H1 (cell line): ENCODE measurements at regions not wholly inside any gene's neighbourhood (a gene's known extent, or its start where the extent isn't known, plus 50 kb on each side); places are given as distances from the start of the nearest gene placed in this dataset.

Experiments used
- CTCF ChIA-PET: fragments of 300-600 bp; sonication (Branson Sonifier 250); formaldehyde crosslinking; loops from one replicate; lab custom pipeline; 2021; ENCODE audit not compliant: partially characterized antibody; lab: Charles Lee
- POLR2A ChIA-PET: fragments of 300-600 bp; sonication (Branson Sonifier 250); formaldehyde crosslinking; loops from one replicate; lab custom pipeline; 2021; ENCODE audit warnings: inconsistent platforms; ENCODE audit not compliant: partially characterized antibody; lab: Charles Lee
- DNase-seq, 2 experiments: peaks; one replicate each; pipeline versions ENCODE4 v3.0.0 to v3.0.0-alpha.2; 2010 to 2022; ENCODE audit warnings: low spot score in 2 of 2, low read depth in 1 of 2, mixed read lengths in 1 of 2
- FAIRE-seq: peaks from 2 replicates; lab custom pipeline; 2011; peaks lifted over from hg19 to GRCh38; lab: Jason Lieb, UNC
- H2AFZ ChIP-seq: 2 replicates; pipeline ENCODE4 v1.8.1; 2012; ENCODE audit warnings: low read length, inconsistent platforms
- H2AK5ac ChIP-seq: 2 replicates; pipeline ENCODE4 v1.6.1; 2013; ENCODE audit warnings: low read depth, low read length
- H2BK120ac ChIP-seq: replicated peaks from 2 replicates; pipeline ENCODE3; 2013; ENCODE audit warnings: low read depth, low read length, inconsistent platforms
- H2BK12ac ChIP-seq: 2 replicates; pipeline ENCODE4 v1.6.1; 2013; ENCODE audit warnings: low read depth, low read length
- H2BK15ac ChIP-seq: 2 replicates; pipeline ENCODE4 v1.6.1; 2013; ENCODE audit warnings: low read length
- H2BK20ac ChIP-seq: 2 replicates; pipeline ENCODE4 v1.6.1; 2013; ENCODE audit warnings: low read length
- H2BK5ac ChIP-seq: 2 replicates; pipeline ENCODE4 v1.6.1; 2013; ENCODE audit warnings: low read depth, low read length
- H3K14ac ChIP-seq: 2 replicates; pipeline ENCODE4 v1.6.1; 2013; ENCODE audit warnings: inconsistent platforms; ENCODE audit not compliant: insufficient read length
- H3K18ac ChIP-seq: 2 replicates; pipeline ENCODE4 v1.6.1; 2013; ENCODE audit warnings: low read length; ENCODE audit errors: extremely low read depth
- H3K23ac ChIP-seq: 2 replicates; pipeline ENCODE4 v1.6.1; 2013; ENCODE audit warnings: inconsistent platforms; ENCODE audit not compliant: insufficient read length
- H3K23me2 ChIP-seq: 2 replicates; pipeline ENCODE4 v1.6.1; 2013; ENCODE audit warnings: low read depth, low read length
- H3K27ac ChIP-seq: 2 replicates; pipeline ENCODE4 v1.6.1; 2011; ENCODE audit warnings: low read depth, low read length, inconsistent platforms
- H3K27me3 ChIP-seq, 4 experiments: replicated peaks in 1 of 4; 1 replicate in 1 of 4; 2 replicates in 3 of 4; pipeline versions ENCODE4 v1.6.1 to v1.8.1; 2011 to 2013; ENCODE audit warnings: low read length in 3 of 4, mild to moderate bottlenecking in 3 of 4, inconsistent platforms in 2 of 4, mixed read lengths in 2 of 4, moderate library complexity in 1 of 4; ENCODE audit not compliant: control insufficient read depth in 3 of 4, insufficient read depth in 3 of 4; ENCODE audit errors: extremely low read depth in 1 of 4
- H3K36me3 ChIP-seq, 4 experiments: 2 replicates each; pipeline versions ENCODE4 v1.6.1 to v1.8.1; 2011 to 2013; ENCODE audit warnings: mild to moderate bottlenecking in 4 of 4, low read length in 3 of 4, moderate library complexity in 2 of 4, control low read depth in 1 of 4, inconsistent platforms in 1 of 4; ENCODE audit not compliant: insufficient read depth in 4 of 4, control insufficient read depth in 2 of 4
- H3K4ac ChIP-seq: replicated peaks from 2 replicates; pipeline ENCODE3; 2013; ENCODE audit warnings: low read length, low read depth, mixed read lengths, inconsistent platforms; ENCODE audit not compliant: insufficient read length
- H3K4me1 ChIP-seq, 4 experiments: replicated peaks in 1 of 4; 1 replicate in 1 of 4; 2 replicates in 3 of 4; pipeline versions ENCODE4 v1.6.1 to v1.8.1; 2011 to 2013; ENCODE audit warnings: low read length in 3 of 4, inconsistent platforms in 2 of 4, mixed read lengths in 1 of 4; ENCODE audit not compliant: insufficient read depth in 4 of 4, control insufficient read depth in 3 of 4
- H3K4me2 ChIP-seq, 2 experiments: 2 replicates each; pipeline versions ENCODE4 v1.6.1 to v1.8.1; 2011 to 2013; ENCODE audit warnings: low read depth in 2 of 2, low read length in 2 of 2, control low read depth in 1 of 2, inconsistent platforms in 1 of 2, mild to moderate bottlenecking in 1 of 2; ENCODE audit not compliant: insufficient read depth in 1 of 2
- H3K4me3 ChIP-seq, 4 experiments: fragments of 200-600, 300-600 bp in 1 of 4; sonication (generic), shearing (Covaris generic), sonication (Bioruptor Twin) in 1 of 4; 2 replicates each; pipeline versions ENCODE4 v1.5.1 to v1.8.1; 2011 to 2016; ENCODE audit warnings: low read length in 4 of 4, low read depth in 3 of 4, control low read depth in 2 of 4, inconsistent platforms in 2 of 4, mild to moderate bottlenecking in 2 of 4, mixed read lengths in 1 of 4, moderate library complexity in 1 of 4; ENCODE audit not compliant: insufficient read depth in 2 of 4; ENCODE audit errors: extremely low read depth in 1 of 4
- H3K56ac ChIP-seq: replicated peaks from 2 replicates; pipeline ENCODE3; 2013; ENCODE audit warnings: low read depth, mild to moderate bottlenecking, mixed read lengths, low read length, inconsistent platforms; ENCODE audit not compliant: insufficient read length
- H3K79me1 ChIP-seq: 2 replicates; pipeline ENCODE4 v1.6.1; 2013; ENCODE audit warnings: low read depth, low read length, control low read depth
- H3K79me2 ChIP-seq, 2 experiments: 2 replicates each; pipeline versions ENCODE4 v1.6.1 to v1.8.1; 2012 to 2013; ENCODE audit warnings: low read length in 2 of 2, mild to moderate bottlenecking in 2 of 2, inconsistent platforms in 1 of 2; ENCODE audit not compliant: insufficient read depth in 2 of 2, control insufficient read depth in 1 of 2
- H3K9ac ChIP-seq, 4 experiments: replicated peaks in 1 of 4; 1 replicate in 1 of 4; 2 replicates in 3 of 4; pipeline versions ENCODE4 v1.6.1 to v1.8.1; 2011 to 2013; ENCODE audit warnings: low read depth in 3 of 4, low read length in 3 of 4, control low read depth in 2 of 4, mild to moderate bottlenecking in 2 of 4, moderate library complexity in 2 of 4, inconsistent platforms in 1 of 4; ENCODE audit errors: extremely low read depth in 1 of 4
- H3K9me3 ChIP-seq, 2 experiments: 2 replicates each; pipeline versions ENCODE4 v1.6.1 to v1.8.1; 2012 to 2013; ENCODE audit warnings: mild to moderate bottlenecking in 2 of 2, moderate library complexity in 2 of 2, control low read depth in 1 of 2, inconsistent platforms in 1 of 2, low read depth in 1 of 2, low read length in 1 of 2, mixed read lengths in 1 of 2; ENCODE audit not compliant: insufficient read depth in 2 of 2
- H4K20me1 ChIP-seq, 2 experiments: replicated peaks in 1 of 2; 2 replicates each; pipeline versions ENCODE3 to v1.8.1; 2011 to 2013; ENCODE audit warnings: inconsistent platforms in 2 of 2, low read length in 2 of 2, mild to moderate bottlenecking in 1 of 2; ENCODE audit not compliant: insufficient read depth in 2 of 2, control insufficient read depth in 1 of 2
- H4K5ac ChIP-seq: 2 replicates; pipeline ENCODE4 v1.6.1; 2013; ENCODE audit warnings: low read length, low read depth, mixed read lengths, inconsistent platforms; ENCODE audit not compliant: insufficient read length
- H4K8ac ChIP-seq: 2 replicates; pipeline ENCODE4 v1.8.0; 2013; ENCODE audit warnings: mild to moderate bottlenecking, moderate library complexity, low read length, inconsistent platforms; ENCODE audit not compliant: insufficient read depth; ENCODE audit errors: extremely low read depth
- H4K91ac ChIP-seq: replicated peaks from 2 replicates; pipeline ENCODE3; 2013; ENCODE audit warnings: low read length, mixed read lengths, inconsistent platforms; ENCODE audit not compliant: insufficient read length
- MAFK ChIP-seq: IDR thresholded peaks from 2 replicates; pipeline ENCODE4 v1.6.1; 2012; ENCODE audit warnings: low read depth, mild to moderate bottlenecking, improper control_type of control experiment, low read length
- ZNF274 ChIP-seq: IDR thresholded peaks from 2 replicates; pipeline ENCODE4 v1.7.0; 2012; ENCODE audit warnings: low read length, borderline replicate concordance; ENCODE audit errors: extremely low read depth
- WGBS, 2 experiments: shearing (Covaris generic) in 1 of 2; methylation state at CpG; one replicate each; pipeline versions ENCODE4 v1.1.6 to v1.1.7; 2013 to 2015; ENCODE audit warnings: low lambda C conversion rate in 2 of 2, mixed read lengths in 2 of 2, inconsistent platforms in 1 of 2, low coverage in 1 of 2, missing lambda C conversion rate in 1 of 2; ENCODE audit not compliant: insufficient replicate concordance in 2 of 2, insufficient coverage in 1 of 2, insufficient read length in 1 of 2; ENCODE audit errors: extremely low coverage in 1 of 2, missing lambda C conversion rate in 1 of 2; 5-methylcytosine and 5-hydroxymethylcytosine counted together

GRCh38 chr3:162329514-162329913, 832.9 kb downstream of the OTOL1 start:
- H3K56ac ChIP-seq = no peak overlapping the region
- no peak overlapping the region for H3K18ac ChIP-seq
- no peak overlapping the region for H3K9ac ChIP-seq
- H3K4me2 ChIP-seq = no peak overlapping the region
- no peak overlapping the region for H2BK20ac ChIP-seq
- H2BK120ac ChIP-seq = no peak overlapping the region
- H3K4ac ChIP-seq = no peak overlapping the region
- H3K14ac ChIP-seq = no peak overlapping the region
- H3K23me2 ChIP-seq = no peaks in the 10 kb centered on the region
- H4K91ac ChIP-seq = no peak overlapping the region
- peaks cover under 1 to 6% of the 10 kb centered on the region in 2 experiments for H3K9me3 ChIP-seq
- CTCF ChIA-PET = no interaction called here
- no peak for DNase-seq
- no peak overlapping the region for H2BK5ac ChIP-seq
- no peak overlapping the region for H4K8ac ChIP-seq
- H4K20me1 ChIP-seq = no peaks in the 10 kb centered on the region
- H2BK15ac ChIP-seq = no peak overlapping the region
- H4K5ac ChIP-seq = no peak overlapping the region
- FAIRE-seq = no peak
- H3K27me3 ChIP-seq = no peaks in the 10 kb centered on the region
- POLR2A ChIA-PET = no interaction called here
- no peaks in the 10 kb centered on the region for H3K79me1 ChIP-seq
- H3K79me2 ChIP-seq = no peaks in the 10 kb centered on the region
- no peaks in the 10 kb centered on the region for H3K36me3 ChIP-seq
- no peak overlapping the region for H3K4me3 ChIP-seq
- H3K4me1 ChIP-seq = no peaks in the 10 kb centered on the region
- 0 out of 2 replicates have a peak, but pooled peaks have one; percentile 9 for TF ChIP-seq MAFK
- TF ChIP-seq ZNF274 = no peak
- H2AK5ac ChIP-seq = no peak overlapping the region
- H2AFZ ChIP-seq = no peak overlapping the region
- no peak overlapping the region for H3K27ac ChIP-seq
- WGBS, 2 experiments = 100% methylated on average over 1 of the region's 1 CpG; no CpG with 5 or more reads in 1 of the 2 experiments
- H2BK12ac ChIP-seq = no peak overlapping the region
- no peak overlapping the region for H3K23ac ChIP-seq
